ENCODE measurements at regions not wholly inside any gene's neighbourhood (a gene's known extent, or its start where the extent isn't known, plus 50 kb on each side); places are given as distances from the start of the nearest gene placed in this dataset.

DNA sequence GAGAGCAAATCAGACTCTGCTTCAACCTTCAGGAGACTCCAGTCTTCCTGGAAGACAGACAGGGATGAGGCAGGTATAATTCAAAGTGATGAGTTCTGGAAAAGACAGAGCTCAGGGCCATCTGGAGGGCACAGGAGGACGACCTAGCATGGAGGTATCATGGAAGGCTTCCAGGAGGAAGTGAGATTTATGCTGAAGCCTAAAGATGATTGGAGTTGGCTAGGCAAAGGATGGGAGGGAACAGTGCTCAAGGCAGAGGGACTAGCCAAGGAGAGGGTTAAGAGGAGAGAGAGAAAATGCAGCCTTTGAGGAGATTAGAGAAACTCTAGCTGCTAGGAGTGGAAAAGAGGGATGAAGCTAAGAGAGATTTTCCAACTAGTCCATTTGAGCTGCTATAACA is 438.5 kb downstream of the MED13L start:
- in situ Hi-C loops (cut with HindIII; ENCODE audit: low sequenced_read_pairs): no loop called here
- TF ChIP-seq, protein P1, sequence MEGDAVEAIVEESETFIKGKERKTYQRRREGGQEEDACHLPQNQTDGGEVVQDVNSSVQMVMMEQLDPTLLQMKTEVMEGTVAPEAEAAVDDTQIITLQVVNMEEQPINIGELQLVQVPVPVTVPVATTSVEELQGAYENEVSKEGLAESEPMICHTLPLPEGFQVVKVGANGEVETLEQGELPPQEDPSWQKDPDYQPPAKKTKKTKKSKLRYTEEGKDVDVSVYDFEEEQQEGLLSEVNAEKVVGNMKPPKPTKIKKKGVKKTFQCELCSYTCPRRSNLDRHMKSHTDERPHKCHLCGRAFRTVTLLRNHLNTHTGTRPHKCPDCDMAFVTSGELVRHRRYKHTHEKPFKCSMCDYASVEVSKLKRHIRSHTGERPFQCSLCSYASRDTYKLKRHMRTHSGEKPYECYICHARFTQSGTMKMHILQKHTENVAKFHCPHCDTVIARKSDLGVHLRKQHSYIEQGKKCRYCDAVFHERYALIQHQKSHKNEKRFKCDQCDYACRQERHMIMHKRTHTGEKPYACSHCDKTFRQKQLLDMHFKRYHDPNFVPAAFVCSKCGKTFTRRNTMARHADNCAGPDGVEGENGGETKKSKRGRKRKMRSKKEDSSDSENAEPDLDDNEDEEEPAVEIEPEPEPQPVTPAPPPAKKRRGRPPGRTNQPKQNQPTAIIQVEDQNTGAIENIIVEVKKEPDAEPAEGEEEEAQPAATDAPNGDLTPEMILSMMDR (IDR thresholded peaks at IDR 0.05; ENCODE audit: low read depth, low read length): no peak

DNA sequence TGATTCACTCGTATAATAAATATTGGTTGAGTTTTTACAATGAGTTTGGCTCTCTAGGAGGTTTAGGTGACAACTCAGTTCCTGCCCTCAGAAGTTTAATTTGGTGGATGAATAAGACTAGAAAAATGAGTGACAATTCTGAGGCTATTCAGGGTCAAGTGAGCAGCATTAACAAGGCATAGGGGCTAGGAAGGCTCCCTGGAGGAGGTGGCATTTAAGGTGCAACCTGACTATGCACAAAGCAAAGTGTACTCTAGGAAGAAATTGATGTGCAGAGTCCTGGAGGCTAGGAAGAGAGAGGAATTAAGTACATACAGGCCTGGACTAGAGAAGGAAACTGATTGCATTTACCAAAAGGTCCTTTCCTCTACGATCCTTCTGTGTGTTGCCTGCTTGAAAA is 440.3 kb downstream of the MED13L start:
- in situ Hi-C loops (cut with HindIII; ENCODE audit: low sequenced_read_pairs): no loop called here
- H3K4me3 ChIP-seq (ENCODE audit: low read depth, low read length): no peak overlapping the region
- TF ChIP-seq, protein P1 (IDR thresholded peaks at IDR 0.05; ENCODE audit: low read depth, low read length): no peak
- no peak for DNase-seq (ENCODE audit: low read depth, low spot score)

More for the DNA sequence above, 438.5 kb downstream of the MED13L start:
- DNase-seq (ENCODE audit: low read depth, low spot score): no peak
- no peak overlapping the region for H3K4me3 ChIP-seq (ENCODE audit: low read depth, low read length)

DNA sequence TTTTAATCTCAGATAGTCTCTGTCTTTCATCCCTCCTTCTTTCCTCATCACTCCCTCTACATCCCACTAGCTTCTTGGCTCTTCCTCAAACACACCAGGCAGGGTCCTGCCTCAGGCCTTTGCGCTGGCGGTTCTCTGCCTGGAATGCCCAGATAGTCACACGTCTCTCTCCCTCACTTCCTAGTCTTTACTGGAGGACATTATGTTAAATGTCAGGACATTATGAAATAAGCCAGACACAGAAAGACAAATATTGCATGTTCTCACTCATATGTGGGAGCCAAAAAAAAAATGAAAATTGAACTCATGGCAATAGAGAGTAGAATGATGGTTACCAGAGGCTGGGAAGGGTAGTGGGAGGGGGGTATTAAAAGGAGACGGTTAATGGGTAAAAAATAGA is 442.0 kb downstream of the MED13L start:
- in situ Hi-C loops (cut with HindIII; ENCODE audit: low sequenced_read_pairs): no loop called here
- TF ChIP-seq, protein P1 (IDR thresholded peaks at IDR 0.05; ENCODE audit: low read depth, low read length): no peak
- no peak for DNase-seq (ENCODE audit: low read depth, low spot score)
- no peak overlapping the region for H3K4me3 ChIP-seq (ENCODE audit: low read depth, low read length)

DNA sequence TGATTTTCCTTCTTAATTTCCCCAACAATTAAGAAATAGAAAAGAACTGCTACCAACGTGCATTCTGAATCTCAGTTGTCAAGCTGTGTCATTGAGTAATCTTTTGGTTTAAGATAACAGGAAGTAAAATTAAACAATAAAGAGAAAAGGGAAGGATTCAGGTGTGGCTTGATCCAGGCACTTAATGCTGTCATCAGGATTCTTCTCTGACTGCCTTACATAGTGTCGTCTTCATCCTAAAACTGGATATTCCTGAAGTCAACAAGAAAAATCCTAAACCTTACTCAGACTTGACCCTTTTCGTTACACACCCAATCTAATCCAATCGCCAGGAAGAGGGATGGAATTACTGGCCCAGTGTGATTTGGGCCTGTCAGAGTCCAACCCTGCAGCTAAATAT is 443.8 kb downstream of the MED13L start:
- H3K4me3 ChIP-seq (ENCODE audit: low read depth, low read length): no peak overlapping the region
- no peak for DNase-seq (ENCODE audit: low read depth, low spot score)
- TF ChIP-seq, protein P1 (IDR thresholded peaks at IDR 0.05; ENCODE audit: low read depth, low read length): no peak
- in situ Hi-C loops (cut with HindIII; ENCODE audit: low sequenced_read_pairs): no loop called here

DNA sequence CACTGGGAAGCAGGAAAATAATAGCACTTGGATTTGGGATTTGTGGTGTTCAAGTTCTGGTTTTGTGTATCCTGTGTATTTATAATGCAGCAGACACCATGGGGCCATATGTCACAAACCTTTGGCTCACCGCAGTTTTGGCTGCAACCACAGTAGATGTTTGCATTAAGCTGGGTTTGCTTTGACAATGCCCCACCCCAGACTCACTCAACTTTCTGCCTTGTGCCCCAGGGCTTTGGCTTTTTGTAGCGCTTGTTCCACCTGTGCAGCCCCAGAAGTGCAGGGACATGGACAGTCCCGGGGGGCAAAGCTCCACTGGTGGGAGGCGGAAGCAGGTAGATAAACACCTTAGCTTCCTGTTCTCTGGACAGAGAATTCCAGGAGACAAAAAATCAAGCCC is 446.9 kb downstream of the MED13L start:
- TF ChIP-seq, protein P1 (IDR thresholded peaks at IDR 0.05; ENCODE audit: low read depth, low read length): no peak
- no peak for DNase-seq (ENCODE audit: low read depth, low spot score)
- in situ Hi-C loops (cut with HindIII; ENCODE audit: low sequenced_read_pairs): no loop called here
- no peak overlapping the region for H3K4me3 ChIP-seq (ENCODE audit: low read depth, low read length)

DNA sequence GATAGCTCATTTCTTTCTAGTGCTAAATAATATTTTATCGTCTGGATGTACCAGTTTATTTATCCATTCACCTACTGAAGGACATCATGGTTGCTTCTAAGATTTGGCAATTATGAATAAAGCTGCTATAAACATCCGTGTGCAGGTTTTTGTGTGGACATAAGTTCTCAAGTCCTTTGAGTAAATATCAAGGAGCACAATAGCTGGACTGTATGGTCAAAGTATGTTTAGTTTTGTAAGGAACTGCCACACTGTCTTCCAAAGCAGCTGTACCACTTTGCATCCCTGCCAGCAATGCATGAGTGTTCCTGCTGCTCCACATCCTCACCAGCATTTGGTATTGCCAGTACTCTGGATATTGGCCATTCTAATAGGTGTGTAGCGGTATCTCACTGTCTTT is 447.4 kb downstream of the MED13L start:
- in situ Hi-C loops (cut with HindIII; ENCODE audit: low sequenced_read_pairs): no loop called here
- DNase-seq (ENCODE audit: low read depth, low spot score): no peak
- TF ChIP-seq, protein P1 (IDR thresholded peaks at IDR 0.05; ENCODE audit: low read depth, low read length): no peak
- no peak overlapping the region for H3K4me3 ChIP-seq (ENCODE audit: low read depth, low read length)

DNA sequence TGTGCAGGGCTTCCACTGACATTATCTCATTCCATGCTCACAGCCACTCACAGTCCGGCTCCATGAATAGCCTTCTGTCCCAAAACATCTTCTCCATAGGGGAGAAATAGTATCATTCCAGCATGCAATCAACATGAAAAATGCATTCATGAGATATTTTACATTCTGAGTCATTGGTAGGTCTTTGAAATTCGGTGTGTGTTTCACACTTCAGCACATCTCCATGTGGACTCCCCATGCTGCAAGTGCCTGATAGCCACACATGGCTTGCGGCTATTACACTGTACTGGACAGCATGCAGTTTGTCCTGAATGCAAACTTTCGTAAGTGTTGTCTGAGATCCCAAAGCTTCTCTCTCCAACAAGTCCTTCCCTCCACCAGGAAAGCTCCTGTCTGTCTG is 449.3 kb downstream of the MED13L start:
- in situ Hi-C loops (cut with HindIII; ENCODE audit: low sequenced_read_pairs): no loop called here

More for the DNA sequence above, 449.3 kb downstream of the MED13L start:
- no peak overlapping the region for H3K4me3 ChIP-seq (ENCODE audit: low read depth, low read length)
- TF ChIP-seq, protein P1 (IDR thresholded peaks at IDR 0.05; ENCODE audit: low read depth, low read length): no peak
- DNase-seq (ENCODE audit: low read depth, low spot score): no peak

All from astrocyte of the spinal cord (primary cell).